Kidney epithelial cell (primary cell): ENCODE measurements at regions not wholly inside any gene's neighbourhood (a gene's known extent, or its start where the extent isn't known, plus 50 kb on each side); places are given as distances from the start of the nearest gene placed in this dataset.

Source experiments
- DNase-seq: peaks from one replicate; pipeline ENCODE4 v3.0.0-alpha.2; 2010; ENCODE audit warnings: low read depth
- H3K27me3 ChIP-seq: 2 replicates; pipeline ENCODE4 v1.6.0; 2011; ENCODE audit warnings: low read length; ENCODE audit not compliant: control insufficient read depth, insufficient read depth
- H3K36me3 ChIP-seq: 2 replicates; pipeline ENCODE4 v1.5.1; 2011; ENCODE audit warnings: low read length; ENCODE audit not compliant: control insufficient read depth, insufficient read depth
- H3K4me3 ChIP-seq: 2 replicates; pipeline ENCODE4 v1.5.1; 2011; ENCODE audit warnings: low read depth, mild to moderate bottlenecking, control low read depth, low read length
- TF ChIP-seq, protein P1 (sequence below): IDR thresholded peaks from 2 replicates; pipeline ENCODE4 v1.5.1; 2011; ENCODE audit warnings: mild to moderate bottlenecking, moderate library complexity, low read length, control low read depth, inconsistent platforms; ENCODE audit not compliant: insufficient read depth, poor library complexity, severe bottlenecking

DNA sequence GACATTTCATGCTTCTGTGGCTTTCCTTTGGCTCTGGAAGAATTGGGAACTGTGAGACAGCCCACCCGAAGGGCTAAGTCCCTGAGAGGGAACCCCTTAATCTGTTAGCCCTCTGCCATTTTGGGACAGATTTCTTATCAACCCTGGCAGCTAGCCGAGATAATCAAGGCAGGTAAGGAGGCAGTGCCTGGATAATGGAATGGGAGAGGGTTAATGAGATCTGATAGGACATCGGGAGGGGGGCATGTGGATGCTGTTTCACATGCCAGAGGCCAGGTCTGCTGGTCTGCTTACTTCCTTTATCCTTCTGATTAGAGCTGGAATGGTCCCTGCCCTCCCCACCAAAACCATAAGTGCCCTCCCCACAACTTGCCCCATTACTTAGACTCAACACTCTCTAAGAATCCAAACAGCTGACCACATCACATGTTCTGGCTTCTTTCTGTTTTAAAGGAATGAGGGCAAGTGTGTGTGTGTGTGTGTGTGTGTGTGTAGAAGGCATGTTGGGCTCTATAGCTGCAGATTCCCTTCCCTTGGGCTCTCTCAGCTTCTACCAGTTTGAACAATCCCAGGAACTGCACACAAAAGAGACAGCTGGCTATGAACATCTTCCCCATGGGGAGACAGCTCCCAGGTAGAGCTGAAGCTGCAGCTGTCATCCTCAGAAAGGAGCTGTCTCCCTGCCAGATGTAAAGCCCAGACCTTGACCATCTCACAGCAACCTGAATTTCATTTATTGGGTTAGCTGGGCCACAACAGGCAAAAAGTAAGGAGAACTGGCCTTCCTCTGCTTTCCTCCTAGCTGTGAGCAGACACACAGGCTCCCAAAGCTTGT, 221.3 kb downstream of the PIK3R1 start:
- Histone ChIP-seq H3K4me3 (no peak overlapping the region), H3K36me3 (no peaks in the 10 kb centered on the region), H3K27me3 (no peaks in the 10 kb centered on the region)
- TF ChIP-seq, protein P1, sequence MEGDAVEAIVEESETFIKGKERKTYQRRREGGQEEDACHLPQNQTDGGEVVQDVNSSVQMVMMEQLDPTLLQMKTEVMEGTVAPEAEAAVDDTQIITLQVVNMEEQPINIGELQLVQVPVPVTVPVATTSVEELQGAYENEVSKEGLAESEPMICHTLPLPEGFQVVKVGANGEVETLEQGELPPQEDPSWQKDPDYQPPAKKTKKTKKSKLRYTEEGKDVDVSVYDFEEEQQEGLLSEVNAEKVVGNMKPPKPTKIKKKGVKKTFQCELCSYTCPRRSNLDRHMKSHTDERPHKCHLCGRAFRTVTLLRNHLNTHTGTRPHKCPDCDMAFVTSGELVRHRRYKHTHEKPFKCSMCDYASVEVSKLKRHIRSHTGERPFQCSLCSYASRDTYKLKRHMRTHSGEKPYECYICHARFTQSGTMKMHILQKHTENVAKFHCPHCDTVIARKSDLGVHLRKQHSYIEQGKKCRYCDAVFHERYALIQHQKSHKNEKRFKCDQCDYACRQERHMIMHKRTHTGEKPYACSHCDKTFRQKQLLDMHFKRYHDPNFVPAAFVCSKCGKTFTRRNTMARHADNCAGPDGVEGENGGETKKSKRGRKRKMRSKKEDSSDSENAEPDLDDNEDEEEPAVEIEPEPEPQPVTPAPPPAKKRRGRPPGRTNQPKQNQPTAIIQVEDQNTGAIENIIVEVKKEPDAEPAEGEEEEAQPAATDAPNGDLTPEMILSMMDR, result no peak
- DNase-seq, result no peak

DNA sequence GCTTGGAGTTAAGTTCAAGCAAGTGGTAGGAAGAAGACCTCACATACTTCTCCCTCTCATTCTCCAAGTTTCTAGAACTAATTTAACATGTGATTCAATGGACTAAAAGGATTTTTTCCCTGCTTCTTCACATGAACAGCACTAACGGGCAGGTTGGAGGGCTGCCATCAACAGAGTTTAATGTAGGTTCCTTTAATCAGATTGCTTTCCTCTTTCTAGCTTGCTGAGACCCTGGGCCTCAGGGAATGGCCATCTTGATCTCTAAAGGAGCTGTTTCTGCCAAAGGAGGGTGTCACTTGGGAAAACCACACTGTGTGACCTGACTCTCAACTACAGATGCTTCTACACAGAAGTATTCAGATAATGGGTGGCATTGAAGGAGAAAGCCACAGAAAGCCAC, 223.3 kb downstream of the PIK3R1 start:
- DNase-seq, result no peak
- Histone ChIP-seq H3K36me3 (no peaks in the 10 kb centered on the region), H3K4me3 (no peak overlapping the region), H3K27me3 (no peaks in the 10 kb centered on the region)
- TF ChIP-seq, protein P1, result no peak

DNA sequence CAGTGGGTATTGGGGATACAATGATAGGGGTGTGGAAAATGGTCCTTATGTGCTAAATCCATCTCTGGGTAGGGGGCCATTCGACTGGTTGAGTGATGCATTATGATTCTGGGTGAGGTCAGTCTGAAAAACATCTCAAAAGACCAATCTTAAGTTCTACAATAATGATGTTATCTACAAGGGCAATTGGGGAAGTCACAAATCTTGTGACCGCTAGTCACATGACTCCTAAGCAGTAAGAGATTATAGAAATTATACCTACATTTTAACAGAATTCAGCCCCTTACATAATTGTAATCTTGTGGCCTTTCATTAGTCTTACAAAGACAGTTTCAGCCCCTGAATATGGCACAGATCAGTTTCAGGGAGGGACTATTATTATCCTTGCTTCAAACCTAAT, 224.7 kb downstream of the PIK3R1 start:
- Histone ChIP-seq H3K4me3 (no peak overlapping the region), H3K36me3 (no peaks in the 10 kb centered on the region), H3K27me3 (no peaks in the 10 kb centered on the region)
- TF ChIP-seq, protein P1, result no peak
- DNase-seq, result no peak

GRCh38 chr5:68440651-68441050, 225.1 kb downstream of the PIK3R1 start:
- TF ChIP-seq, protein P1, result no peak
- no peak for DNase-seq
- Histone ChIP-seq H3K4me3 (no peak overlapping the region), H3K36me3 (no peaks in the 10 kb centered on the region), H3K27me3 (no peaks in the 10 kb centered on the region)

DNA sequence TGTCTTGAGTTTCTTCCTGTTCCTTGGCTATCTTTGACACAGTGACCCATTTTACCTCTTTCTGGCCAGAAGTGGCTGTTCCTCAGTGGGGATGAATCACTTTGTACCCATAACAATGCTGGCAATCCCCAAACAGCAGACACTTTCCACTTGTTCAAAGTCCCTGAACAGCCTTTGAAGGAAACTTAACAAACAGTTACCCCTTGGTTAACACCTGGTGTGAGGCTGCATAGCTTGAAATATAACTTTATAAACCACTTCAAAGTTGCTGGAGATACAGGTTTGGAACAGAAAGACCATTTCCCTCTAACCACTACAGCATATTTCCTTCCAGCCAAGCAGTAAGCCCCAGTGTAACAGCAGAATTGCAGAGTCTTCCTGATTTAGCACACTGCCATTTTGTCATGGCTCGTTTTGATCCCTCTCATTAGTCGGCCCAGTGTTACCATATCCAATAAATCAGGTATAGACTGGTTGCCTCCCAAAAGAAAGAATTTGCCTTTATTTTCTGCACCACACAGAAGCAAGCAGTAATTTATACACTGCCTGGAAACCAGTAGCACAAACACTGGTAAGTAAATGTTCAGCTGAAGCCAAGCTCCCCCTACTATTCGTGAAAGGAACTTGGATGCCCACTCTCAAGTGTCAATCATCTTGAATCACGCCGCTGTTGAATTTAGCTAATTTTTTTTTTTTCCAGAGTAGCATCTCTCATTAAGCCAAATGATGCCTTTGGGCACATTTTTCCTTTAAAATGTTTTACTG, 225.9 kb downstream of the PIK3R1 start:
- Histone ChIP-seq H3K27me3 (no peaks in the 10 kb centered on the region), H3K4me3 (no peak overlapping the region), H3K36me3 (no peaks in the 10 kb centered on the region)
- no peak for DNase-seq
- TF ChIP-seq, protein P1, result no peak
